Type B pancreatic cell (in vitro differentiated cells): ENCODE measurements at regions not wholly inside any gene's neighbourhood (a gene's known extent, or its start where the extent isn't known, plus 50 kb on each side); places are given as distances from the start of the nearest gene placed in this dataset.

Experiments used
- DNase-seq: peaks from one replicate; pipeline ENCODE4 v3.0.0; 2021; ENCODE audit warnings: mixed read lengths; ENCODE audit not compliant: unreplicated experiment; ENCODE audit errors: extremely low spot score
- H3K27ac Mint-ChIP-seq: 2 replicates; pipeline ENCODE4 v1.8.0; 2021; ENCODE audit warnings: mild to moderate bottlenecking, mixed read lengths
- H3K27me3 Mint-ChIP-seq: 2 replicates; pipeline ENCODE4 v1.8.0; 2021; ENCODE audit warnings: mixed read lengths
- H3K36me3 Mint-ChIP-seq: 2 replicates; pipeline ENCODE4 v1.8.0; 2021; ENCODE audit warnings: mixed read lengths
- H3K4me1 Mint-ChIP-seq: one replicate; pipeline ENCODE4 v1.8.0; 2021; ENCODE audit warnings: mixed read lengths; ENCODE audit not compliant: unreplicated experiment
- H3K4me3 Mint-ChIP-seq: 2 replicates; pipeline ENCODE4 v1.8.0; 2021; ENCODE audit warnings: mild to moderate bottlenecking, mixed read lengths
- H3K9me3 Mint-ChIP-seq: 2 replicates; pipeline ENCODE4 v1.8.0; 2021; ENCODE audit warnings: mixed read lengths
- CTCF ChIP-seq: fragments of 200-600 bp; sonication (generic); conservative IDR thresholded peaks from 2 replicates; pipeline ENCODE4 v1.5.0; 2021; ENCODE audit warnings: antibody characterized with exemption, mild to moderate bottlenecking

- Mint-ChIP-seq H3K4me1 (peaks cover 9% of the 10 kb centered on the region), H3K4me3 (no peak overlapping the region), H3K27me3 (peaks cover 11% of the 10 kb centered on the region), H3K36me3 (no peaks in the 10 kb centered on the region), H3K9me3 (no peaks in the 10 kb centered on the region), H3K27ac (no peak overlapping the region)
- TF ChIP-seq CTCF, result no peak
- no peak for DNase-seq
Measured at GRCh38 chr1:168438626-168439025, 105.2 kb downstream of the XCL2 start.

DNA sequence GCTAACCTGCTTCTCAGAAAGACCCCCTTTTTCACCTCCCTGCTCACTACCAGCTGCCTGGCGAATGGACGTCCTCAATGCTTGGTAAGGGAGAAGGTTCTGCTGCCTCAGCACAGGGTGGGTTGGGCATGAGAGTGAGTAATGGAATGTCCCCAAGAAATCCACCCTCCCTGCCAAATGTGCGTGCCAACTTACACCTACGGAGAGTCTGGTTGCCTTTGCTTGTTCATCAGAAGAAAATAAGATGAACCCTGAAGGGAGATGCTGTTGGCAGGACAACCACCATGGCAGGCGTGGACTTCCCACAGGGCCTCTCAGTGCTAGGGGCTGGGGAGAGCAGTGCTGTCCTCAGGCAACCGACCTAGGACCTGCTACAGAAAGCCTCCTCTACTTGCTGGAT, 106.0 kb downstream of the XCL2 start:
- Mint-ChIP-seq H3K27me3 (peaks cover 11% of the 10 kb centered on the region), H3K9me3 (no peaks in the 10 kb centered on the region), H3K4me3 (no peak overlapping the region), H3K27ac (no peak overlapping the region), H3K36me3 (no peaks in the 10 kb centered on the region), H3K4me1 (peaks cover 9% of the 10 kb centered on the region)
- DNase-seq, result no peak
- no peak for TF ChIP-seq CTCF

- no peak for DNase-seq
- Mint-ChIP-seq H3K9me3 (no peaks in the 10 kb centered on the region), H3K4me1 (peaks cover 9% of the 10 kb centered on the region), H3K36me3 (no peaks in the 10 kb centered on the region), H3K4me3 (no peak overlapping the region), H3K27me3 (peaks cover 11% of the 10 kb centered on the region), H3K27ac (no peak overlapping the region)
- no peak for TF ChIP-seq CTCF
Measured at GRCh38 chr1:168435439-168435838, 108.4 kb downstream of the XCL2 start.

DNA sequence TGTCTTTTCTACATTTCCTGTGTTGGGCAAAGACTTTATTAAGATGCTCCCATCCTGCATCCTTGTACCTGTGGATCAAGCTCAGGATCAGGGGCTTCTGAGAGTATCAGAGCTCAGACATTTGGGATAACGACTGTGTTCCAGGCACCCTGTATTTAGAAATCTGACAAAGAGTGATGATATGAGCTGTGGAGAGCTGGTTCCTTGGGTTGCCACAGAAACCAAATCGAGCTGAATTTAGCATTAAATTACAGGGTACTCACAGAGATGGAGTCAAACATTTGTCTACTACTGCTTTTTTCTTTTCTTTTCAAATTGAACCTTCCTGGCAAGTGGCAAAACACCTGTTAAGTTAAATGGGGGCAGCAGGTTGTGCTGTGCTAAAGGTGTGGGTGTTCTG, 110.6 kb downstream of the XCL2 start:
- TF ChIP-seq CTCF, result no peak
- Mint-ChIP-seq H3K27me3 (peaks cover 5% of the 10 kb centered on the region), H3K9me3 (no peaks in the 10 kb centered on the region), H3K4me1 (no peaks in the 10 kb centered on the region), H3K27ac (no peak overlapping the region), H3K36me3 (no peaks in the 10 kb centered on the region), H3K4me3 (no peak overlapping the region)
- DNase-seq, result no peak

DNA sequence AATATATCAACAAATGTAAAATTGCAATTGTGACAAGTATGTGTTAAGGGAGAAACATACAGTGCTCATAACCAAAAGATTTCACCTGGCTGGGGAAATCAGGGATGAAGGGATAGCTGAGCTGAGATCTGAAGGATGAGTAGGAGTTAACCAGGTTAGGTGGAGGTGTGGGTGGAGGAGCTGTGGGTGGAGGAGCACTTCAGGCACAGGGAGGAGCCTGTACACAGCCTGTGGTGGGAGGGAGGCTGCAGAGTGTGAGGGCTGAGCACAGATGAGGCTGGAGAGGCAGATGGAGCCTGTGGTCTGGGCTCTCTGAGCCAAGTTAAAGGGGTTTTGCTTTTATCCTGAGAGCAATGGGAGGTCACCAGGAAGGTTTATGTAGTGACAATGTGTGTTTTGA, 111.9 kb downstream of the XCL2 start:
- no peaks in the 10 kb centered on the region for H3K9me3 Mint-ChIP-seq
- peaks cover 5% of the 10 kb centered on the region for H3K27me3 Mint-ChIP-seq
- no peak for DNase-seq
- no peak overlapping the region for H3K27ac Mint-ChIP-seq
- H3K4me1 Mint-ChIP-seq, result no peaks in the 10 kb centered on the region
- no peak overlapping the region for H3K4me3 Mint-ChIP-seq
- TF ChIP-seq CTCF, result no peak
- H3K36me3 Mint-ChIP-seq, result no peaks in the 10 kb centered on the region

DNA sequence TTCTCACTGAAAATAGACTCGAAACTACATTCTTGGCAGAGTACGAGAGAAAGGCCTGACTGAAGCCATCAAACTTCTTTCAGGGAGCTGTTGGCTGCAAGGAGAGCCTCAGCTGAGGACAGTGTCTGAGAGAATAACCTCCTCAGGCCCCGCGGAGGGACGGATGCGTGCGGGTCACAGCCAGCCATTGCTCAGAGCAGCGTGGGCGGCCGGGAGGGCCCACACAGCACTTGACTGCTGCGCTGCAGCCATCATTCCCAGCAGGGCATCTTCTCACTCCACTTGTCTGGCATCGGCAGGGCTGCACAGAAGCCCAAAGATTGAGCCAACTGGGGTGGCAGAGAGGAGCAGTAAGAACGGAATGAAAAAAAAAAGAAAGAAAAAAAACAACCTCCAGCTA, 113.5 kb downstream of the XCL2 start:
- no peak for TF ChIP-seq CTCF
- Mint-ChIP-seq H3K4me1 (no peaks in the 10 kb centered on the region), H3K4me3 (no peak overlapping the region), H3K36me3 (no peaks in the 10 kb centered on the region), H3K9me3 (no peaks in the 10 kb centered on the region), H3K27me3 (peaks cover 5% of the 10 kb centered on the region), H3K27ac (no peak overlapping the region)
- DNase-seq, result no peak
